Naive thymus-derived CD8-positive, alpha-beta T cell (primary cell): ENCODE measurements at regions not wholly inside any gene's neighbourhood (a gene's known extent, or its start where the extent isn't known, plus 50 kb on each side); places are given as distances from the start of the nearest gene placed in this dataset.

Source experiments
- ATAC-seq, 2 donors: fragments of 150-1000 bp; cut with Tn5 transposase in 1 of 2; sonication (Bioruptor Pico), chemical (Tn5 transposase) in 1 of 2; 1 replicate in 1 of 2; 2 replicates in 1 of 2; pipeline ENCODE4 v1.10.0; 2021; ENCODE audit warnings: mild to moderate bottlenecking in 2 of 2, moderate library complexity in 2 of 2
- POLR2A ChIA-PET: fragments of 350-600 bp; sonication (Branson Sonifier 250); formaldehyde crosslinking; loops from one replicate; lab custom pipeline; 2021; ENCODE audit warnings: antibody characterized with exemption; lab: Charles Lee
- DNase-seq, 10 donors: peaks; one replicate each; pipeline versions ENCODE4 v3.0.0 to v3.0.0-alpha.2; 2020 to 2022
- H3K27ac Mint-ChIP-seq, 10 donors: one replicate each; pipeline ENCODE4 v1.8.0; 2020 to 2022; ENCODE audit warnings: mild to moderate bottlenecking in 10 of 10, mixed read lengths in 10 of 10, moderate library complexity in 4 of 10, inconsistent platforms in 1 of 10
- H3K27me3 Mint-ChIP-seq, 5 donors: one replicate each; pipeline ENCODE4 v1.8.0; 2021 to 2022; ENCODE audit warnings: mixed read lengths in 5 of 5
- H3K36me3 Mint-ChIP-seq, 3 donors: one replicate each; pipeline ENCODE4 v1.8.0; 2020 to 2022; ENCODE audit warnings: mixed read lengths in 3 of 3, mild to moderate bottlenecking in 2 of 3, inconsistent platforms in 1 of 3
- H3K4me1 Mint-ChIP-seq, 4 donors: one replicate each; pipeline ENCODE4 v1.8.0; 2021 to 2022; ENCODE audit warnings: mixed read lengths in 4 of 4
- H3K4me3 Mint-ChIP-seq, 10 donors: one replicate each; pipeline ENCODE4 v1.8.0; 2020 to 2022; ENCODE audit warnings: mild to moderate bottlenecking in 10 of 10, mixed read lengths in 10 of 10, moderate library complexity in 6 of 10, inconsistent platforms in 1 of 10
- H3K9me3 Mint-ChIP-seq, 9 donors: one replicate each; pipeline ENCODE4 v1.8.0; 2020 to 2022; ENCODE audit warnings: mixed read lengths in 9 of 9, mild to moderate bottlenecking in 3 of 9, inconsistent platforms in 1 of 9, moderate library complexity in 1 of 9

GRCh38 chr1:88101041-88101440 is 583.0 kb upstream of the PKN2 start:
- no peak overlapping the region for H3K4me3 Mint-ChIP-seq
- H3K4me1 Mint-ChIP-seq: no peaks in the 10 kb centered on the region
- peaks cover 0 to 20% (median 5%) of the 10 kb centered on the region in 5 donors for H3K27me3 Mint-ChIP-seq
- no peaks in the 10 kb centered on the region for H3K9me3 Mint-ChIP-seq
- H3K36me3 Mint-ChIP-seq: no peaks in the 10 kb centered on the region
- H3K27ac Mint-ChIP-seq: no peak overlapping the region
- ATAC-seq (no peak), DNase-seq (no peak)
- POLR2A ChIA-PET: no interaction called here

GRCh38 chr1:88104236-88104635 is 579.8 kb upstream of the PKN2 start:
- no peaks in the 10 kb centered on the region for H3K9me3 Mint-ChIP-seq
- no peaks in the 10 kb centered on the region for H3K4me1 Mint-ChIP-seq
- no peak overlapping the region for H3K4me3 Mint-ChIP-seq
- H3K27me3 Mint-ChIP-seq: peaks cover 0 to 14% (median 0%) of the 10 kb centered on the region in 5 donors
- no peak overlapping the region for H3K27ac Mint-ChIP-seq
- POLR2A ChIA-PET: no interaction called here
- ATAC-seq (no peak), DNase-seq (no peak)
- H3K36me3 Mint-ChIP-seq: no peaks in the 10 kb centered on the region

- no peaks in the 10 kb centered on the region for H3K9me3 Mint-ChIP-seq
- no peaks in the 10 kb centered on the region for H3K4me1 Mint-ChIP-seq
- H3K36me3 Mint-ChIP-seq: no peaks in the 10 kb centered on the region
- H3K27me3 Mint-ChIP-seq: peaks cover 0 to 14% (median 0%) of the 10 kb centered on the region in 5 donors
- H3K4me3 Mint-ChIP-seq: no peak overlapping the region
- ATAC-seq (no peak), DNase-seq (no peak)
- POLR2A ChIA-PET: no interaction called here
- H3K27ac Mint-ChIP-seq: no peak overlapping the region
These were observed 579.2 kb upstream of the PKN2 start for GRCh38 chr1:88104886-88105285.

- ATAC-seq (no peak), DNase-seq (no peak)
- Mint-ChIP-seq H3K36me3 (no peaks in the 10 kb centered on the region), H3K27ac (no peak overlapping the region), H3K9me3 (no peaks in the 10 kb centered on the region), H3K4me1 (no peaks in the 10 kb centered on the region), H3K27me3 (peaks cover 0 to 1% (median 0%) of the 10 kb centered on the region in 5 donors), H3K4me3 (no peak overlapping the region)
- POLR2A ChIA-PET: no interaction called here
These were observed 572.3 kb upstream of the PKN2 start for GRCh38 chr1:88111816-88112215.

- Mint-ChIP-seq H3K36me3 (no peaks in the 10 kb centered on the region), H3K27ac (no peak overlapping the region), H3K27me3 (peaks cover 0 to 14% (median 0%) of the 10 kb centered on the region in 5 donors), H3K4me1 (no peaks in the 10 kb centered on the region), H3K9me3 (no peaks in the 10 kb centered on the region), H3K4me3 (no peak overlapping the region)
- ATAC-seq: no peak
- POLR2A ChIA-PET: no interaction called here
- DNase-seq: no peak
These were observed 566.5 kb upstream of the PKN2 start for GRCh38 chr1:88117597-88117996.

GRCh38 chr1:88118176-88118845 is 565.8 kb upstream of the PKN2 start:
- no peak for DNase-seq
- no peak for ATAC-seq
- no peaks in the 10 kb centered on the region for H3K4me1 Mint-ChIP-seq
- peaks cover 0 to 14% (median 0%) of the 10 kb centered on the region in 5 donors for H3K27me3 Mint-ChIP-seq
- no peaks in the 10 kb centered on the region for H3K36me3 Mint-ChIP-seq
- no peaks in the 10 kb centered on the region for H3K9me3 Mint-ChIP-seq
- no peak overlapping the region for H3K4me3 Mint-ChIP-seq
- H3K27ac Mint-ChIP-seq: no peak overlapping the region
- POLR2A ChIA-PET: no interaction called here

- Mint-ChIP-seq H3K4me1 (no peaks in the 10 kb centered on the region), H3K27ac (no peak overlapping the region), H3K4me3 (no peak overlapping the region), H3K27me3 (peaks cover 4 to 17% (median 8%) of the 10 kb centered on the region in 5 donors), H3K36me3 (peaks cover 0 to 5% (median 0%) of the 10 kb centered on the region in 3 donors), H3K9me3 (no peaks in the 10 kb centered on the region)
- DNase-seq (no peak), ATAC-seq (no peak)
- POLR2A ChIA-PET: no interaction called here
These were observed 559.5 kb upstream of the PKN2 start for GRCh38 chr1:88124614-88125013.

- Mint-ChIP-seq H3K4me1 (no peaks in the 10 kb centered on the region), H3K27ac (no peak overlapping the region), H3K27me3 (peaks cover 4 to 17% (median 8%) of the 10 kb centered on the region in 5 donors), H3K4me3 (no peak overlapping the region), H3K36me3 (peaks cover 0 to 8% (median 0%) of the 10 kb centered on the region in 3 donors), H3K9me3 (no peaks in the 10 kb centered on the region)
- ATAC-seq (no peak), DNase-seq (no peak)
- POLR2A ChIA-PET: no interaction called here
These were observed 557.6 kb upstream of the PKN2 start for GRCh38 chr1:88126467-88126866.

GRCh38 chr1:88133991-88134390 is 550.1 kb upstream of the PKN2 start:
- ATAC-seq (no peak), DNase-seq (no peak)
- Mint-ChIP-seq H3K27me3 (peaks cover 0 to 7% (median 0%) of the 10 kb centered on the region in 5 donors), H3K27ac (peak overlapping the region in 1 of 10 donors; percentile 15), H3K36me3 (peaks cover 0 to 5% (median 0%) of the 10 kb centered on the region in 3 donors), H3K4me3 (no peak overlapping the region), H3K4me1 (no peaks in the 10 kb centered on the region), H3K9me3 (peaks cover 0 to 2% (median 0%) of the 10 kb centered on the region in 9 donors)
- POLR2A ChIA-PET: no interaction called here

GRCh38 chr1:88134983-88135921 is 548.8 kb upstream of the PKN2 start:
- Mint-ChIP-seq H3K27me3 (peaks cover 0 to 7% (median 0%) of the 10 kb centered on the region in 5 donors), H3K9me3 (peaks cover 0 to 2% (median 0%) of the 10 kb centered on the region in 9 donors), H3K4me3 (no peak overlapping the region), H3K4me1 (no peaks in the 10 kb centered on the region), H3K27ac (no peak overlapping the region), H3K36me3 (peaks cover 0 to 5% (median 0%) of the 10 kb centered on the region in 3 donors)
- POLR2A ChIA-PET: no interaction called here
- DNase-seq (no peak), ATAC-seq (no peak)

GRCh38 chr1:88139633-88140032 is 544.4 kb upstream of the PKN2 start:
- no peak for DNase-seq
- Mint-ChIP-seq H3K27ac (no peak overlapping the region), H3K4me3 (no peak overlapping the region), H3K27me3 (peaks cover 0 to 3% (median 2%) of the 10 kb centered on the region in 5 donors), H3K4me1 (peaks cover 0 to 6% (median 1%) of the 10 kb centered on the region in 4 donors), H3K36me3 (no peaks in the 10 kb centered on the region), H3K9me3 (no peaks in the 10 kb centered on the region)
- ATAC-seq: no peak
- POLR2A ChIA-PET: no interaction called here

- Mint-ChIP-seq H3K27me3 (peaks cover 0 to 10% (median 7%) of the 10 kb centered on the region in 5 donors), H3K4me3 (no peak overlapping the region), H3K36me3 (no peaks in the 10 kb centered on the region), H3K4me1 (peaks cover 0 to 6% (median 1%) of the 10 kb centered on the region in 4 donors), H3K9me3 (no peaks in the 10 kb centered on the region), H3K27ac (no peak overlapping the region)
- DNase-seq: no peak
- no peak for ATAC-seq
- POLR2A ChIA-PET: no interaction called here
These were observed 543.7 kb upstream of the PKN2 start for GRCh38 chr1:88140325-88140724.

GRCh38 chr1:88141499-88142074 is 542.5 kb upstream of the PKN2 start:
- Mint-ChIP-seq H3K4me3 (peak overlapping the region in 2 of 10 donors; percentile 10 to 41), H3K27ac (no peak overlapping the region), H3K36me3 (no peaks in the 10 kb centered on the region), H3K9me3 (no peaks in the 10 kb centered on the region), H3K27me3 (peaks cover 3 to 19% (median 12%) of the 10 kb centered on the region in 5 donors), H3K4me1 (peaks cover 0 to 6% (median 1%) of the 10 kb centered on the region in 4 donors)
- DNase-seq (no peak), ATAC-seq (no peak)
- POLR2A ChIA-PET: no interaction called here
